AG09309 (cell line): ENCODE measurements at regions not wholly inside any gene's neighbourhood (a gene's known extent, or its start where the extent isn't known, plus 50 kb on each side); places are given as distances from the start of the nearest gene placed in this dataset.

Source experiments
- DNase-seq: peaks from one replicate; pipeline ENCODE4 v3.0.0-alpha.2; 2010; ENCODE audit warnings: low read depth
- H3K4me3 ChIP-seq: 2 replicates; pipeline ENCODE4 v1.5.1; 2011; ENCODE audit warnings: mild to moderate bottlenecking, low read depth, low read length, moderate library complexity; ENCODE audit not compliant: control insufficient read depth
- TF ChIP-seq, protein P1 (sequence below): IDR thresholded peaks from 2 replicates; pipeline ENCODE4 v1.5.1; 2011; ENCODE audit warnings: mild to moderate bottlenecking, low read depth, low read length, inconsistent platforms; ENCODE audit not compliant: insufficient read depth, control insufficient read depth; ENCODE audit errors: missing control alignments

DNA sequence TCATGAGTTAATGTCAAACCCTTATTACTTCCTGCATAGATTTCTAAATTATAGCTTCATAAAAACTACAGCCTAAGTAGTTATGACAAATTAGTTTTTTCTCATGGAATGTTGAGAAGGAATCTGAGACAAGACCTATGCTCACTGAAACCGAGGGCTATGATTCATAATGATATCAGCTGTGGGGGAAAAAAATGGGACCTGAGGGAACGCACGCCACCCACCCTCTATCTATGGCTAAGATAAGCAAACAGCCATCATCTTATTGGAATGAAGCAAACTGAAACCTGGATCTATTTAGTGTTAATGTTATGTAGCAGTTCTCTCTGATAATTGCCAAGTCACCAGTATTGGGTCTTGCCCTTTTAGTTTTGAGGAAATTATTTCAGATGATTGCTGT lies 906.9 kb upstream of the RAG2 start:
- no peak overlapping the region for H3K4me3 ChIP-seq
- TF ChIP-seq, protein P1, sequence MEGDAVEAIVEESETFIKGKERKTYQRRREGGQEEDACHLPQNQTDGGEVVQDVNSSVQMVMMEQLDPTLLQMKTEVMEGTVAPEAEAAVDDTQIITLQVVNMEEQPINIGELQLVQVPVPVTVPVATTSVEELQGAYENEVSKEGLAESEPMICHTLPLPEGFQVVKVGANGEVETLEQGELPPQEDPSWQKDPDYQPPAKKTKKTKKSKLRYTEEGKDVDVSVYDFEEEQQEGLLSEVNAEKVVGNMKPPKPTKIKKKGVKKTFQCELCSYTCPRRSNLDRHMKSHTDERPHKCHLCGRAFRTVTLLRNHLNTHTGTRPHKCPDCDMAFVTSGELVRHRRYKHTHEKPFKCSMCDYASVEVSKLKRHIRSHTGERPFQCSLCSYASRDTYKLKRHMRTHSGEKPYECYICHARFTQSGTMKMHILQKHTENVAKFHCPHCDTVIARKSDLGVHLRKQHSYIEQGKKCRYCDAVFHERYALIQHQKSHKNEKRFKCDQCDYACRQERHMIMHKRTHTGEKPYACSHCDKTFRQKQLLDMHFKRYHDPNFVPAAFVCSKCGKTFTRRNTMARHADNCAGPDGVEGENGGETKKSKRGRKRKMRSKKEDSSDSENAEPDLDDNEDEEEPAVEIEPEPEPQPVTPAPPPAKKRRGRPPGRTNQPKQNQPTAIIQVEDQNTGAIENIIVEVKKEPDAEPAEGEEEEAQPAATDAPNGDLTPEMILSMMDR, result no peak
- DNase-seq, result no peak

GRCh38 chr11:37504060-37504611 lies 906.1 kb upstream of the RAG2 start:
- DNase-seq, result peak; percentile 52
- TF ChIP-seq, protein P1, result no peak
- no peak overlapping the region for H3K4me3 ChIP-seq

- H3K4me3 ChIP-seq, result no peak overlapping the region
- DNase-seq, result no peak
- TF ChIP-seq, protein P1, result no peak
These were observed 905.5 kb upstream of the RAG2 start for GRCh38 chr11:37503411-37504059.

GRCh38 chr11:37502202-37502601 lies 904.2 kb upstream of the RAG2 start:
- no peak for DNase-seq
- TF ChIP-seq, protein P1, result no peak
- no peak overlapping the region for H3K4me3 ChIP-seq

- TF ChIP-seq, protein P1, result no peak
- DNase-seq, result no peak
- H3K4me3 ChIP-seq, result no peak overlapping the region
These were observed 902.4 kb upstream of the RAG2 start for GRCh38 chr11:37500425-37500824.

GRCh38 chr11:37497326-37497725 lies 899.3 kb upstream of the RAG2 start:
- TF ChIP-seq, protein P1, result no peak
- no peak for DNase-seq
- H3K4me3 ChIP-seq, result no peak overlapping the region
